Suprapubic skin (tissue), 4 donors: ENCODE measurements at regions not wholly inside any gene's neighbourhood (a gene's known extent, or its start where the extent isn't known, plus 50 kb on each side); places are given as distances from the start of the nearest gene placed in this dataset.

Experiments used
- EP300 ChIP-seq: sonication (generic); formaldehyde crosslinking; IDR thresholded peaks from one replicate; pipeline ENCODE4 v1.6.1; 2017; ENCODE audit warnings: antibody characterized with exemption
- POLR2A ChIP-seq, 2 donors: fragments of 450-650 bp; IDR thresholded peaks; one replicate each; pipeline ENCODE4 v1.6.1; 2017; ENCODE audit warnings: antibody characterized with exemption in 2 of 2, mild to moderate bottlenecking in 2 of 2, moderate library complexity in 2 of 2
- POLR2AphosphoS5 ChIP-seq, 3 donors: sonication (generic); formaldehyde crosslinking; IDR thresholded peaks; one replicate each; pipeline ENCODE4 v1.6.1; 2017; ENCODE audit warnings: antibody characterized with exemption in 3 of 3
- TF ChIP-seq, protein P1 (sequence below), 2 donors: fragments of 200-600 bp in 1 of 2; fragments of 450-650 bp in 1 of 2; sonication (generic) in 1 of 2; IDR thresholded peaks; one replicate each; pipeline ENCODE4 v1.5.1; 2016 to 2019; ENCODE audit warnings: antibody characterized with exemption in 2 of 2, mild to moderate bottlenecking in 1 of 2, moderate library complexity in 1 of 2

DNA sequence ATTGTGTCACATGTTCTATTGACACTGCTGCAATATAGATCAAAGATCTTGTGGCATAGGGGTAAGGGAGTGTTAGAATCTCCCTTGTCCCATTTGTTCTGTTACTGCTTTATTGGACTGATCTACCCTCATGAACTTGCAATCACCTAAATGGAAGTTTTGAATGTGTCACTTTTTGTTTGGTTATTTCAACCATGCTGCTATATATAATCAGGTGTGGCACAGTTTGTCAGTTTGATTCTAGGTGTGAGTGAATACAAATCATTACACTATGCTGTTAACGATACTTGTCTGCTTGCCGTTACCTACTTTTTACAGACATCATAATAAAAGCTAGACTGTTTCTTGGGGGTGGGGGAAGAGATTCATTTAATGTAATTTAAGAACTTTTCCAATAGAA is 82.6 kb downstream of the MAB21L3 start:
- TF ChIP-seq POLR2AphosphoS5 (IDR thresholded peaks at IDR 0.05), result no peak
- TF ChIP-seq, protein P1, sequence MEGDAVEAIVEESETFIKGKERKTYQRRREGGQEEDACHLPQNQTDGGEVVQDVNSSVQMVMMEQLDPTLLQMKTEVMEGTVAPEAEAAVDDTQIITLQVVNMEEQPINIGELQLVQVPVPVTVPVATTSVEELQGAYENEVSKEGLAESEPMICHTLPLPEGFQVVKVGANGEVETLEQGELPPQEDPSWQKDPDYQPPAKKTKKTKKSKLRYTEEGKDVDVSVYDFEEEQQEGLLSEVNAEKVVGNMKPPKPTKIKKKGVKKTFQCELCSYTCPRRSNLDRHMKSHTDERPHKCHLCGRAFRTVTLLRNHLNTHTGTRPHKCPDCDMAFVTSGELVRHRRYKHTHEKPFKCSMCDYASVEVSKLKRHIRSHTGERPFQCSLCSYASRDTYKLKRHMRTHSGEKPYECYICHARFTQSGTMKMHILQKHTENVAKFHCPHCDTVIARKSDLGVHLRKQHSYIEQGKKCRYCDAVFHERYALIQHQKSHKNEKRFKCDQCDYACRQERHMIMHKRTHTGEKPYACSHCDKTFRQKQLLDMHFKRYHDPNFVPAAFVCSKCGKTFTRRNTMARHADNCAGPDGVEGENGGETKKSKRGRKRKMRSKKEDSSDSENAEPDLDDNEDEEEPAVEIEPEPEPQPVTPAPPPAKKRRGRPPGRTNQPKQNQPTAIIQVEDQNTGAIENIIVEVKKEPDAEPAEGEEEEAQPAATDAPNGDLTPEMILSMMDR (IDR thresholded peaks at IDR 0.05), result no peak
- no peak for TF ChIP-seq EP300
- no peak for TF ChIP-seq POLR2A (IDR thresholded peaks at IDR 0.05)
